CD4-positive, alpha-beta T cell (primary cell): ENCODE measurements at regions not wholly inside any gene's neighbourhood (a gene's known extent, or its start where the extent isn't known, plus 50 kb on each side); places are given as distances from the start of the nearest gene placed in this dataset.

Experiments used
- ATAC-seq: fragments of 200-7000 bp; cut with Tn5 transposase; one replicate; pipeline ENCODE4 v1.10.0; 2022; ENCODE audit warnings: mild to moderate bottlenecking; ENCODE audit not compliant: poor library complexity
- CTCF ChIA-PET: fragments of 350-600 bp; sonication (Branson Sonifier 250); formaldehyde crosslinking; loops from one replicate; lab custom pipeline; 2021; ENCODE audit warnings: antibody characterized with exemption, inconsistent platforms; lab: Charles Lee
- POLR2A ChIA-PET: fragments of 350-600 bp; sonication (Branson Sonifier 250); formaldehyde crosslinking; loops from one replicate; lab custom pipeline; 2021; ENCODE audit warnings: antibody characterized with exemption, inconsistent platforms; lab: Charles Lee
- DNase-seq, 14 experiments: peaks; one replicate each; pipeline ENCODE4 v3.0.0-alpha.2; 2013 to 2020; ENCODE audit warnings: mixed read lengths in 2 of 14
- H3K27ac ChIP-seq, 2 donors: one replicate each; pipeline versions ENCODE4 v1.5.1 to v1.7.0; 2013; ENCODE audit warnings: low read length in 2 of 2, low read depth in 1 of 2, mild to moderate bottlenecking in 1 of 2
- H3K27me3 ChIP-seq, 2 experiments: 1 replicate in 1 of 2; 2 replicates in 1 of 2; pipeline versions ENCODE4 v1.6.1 to v1.7.0; 2013; ENCODE audit warnings: low read length in 2 of 2, control low read depth in 1 of 2, mild to moderate bottlenecking in 1 of 2, moderate library complexity in 1 of 2; ENCODE audit not compliant: insufficient read depth in 2 of 2, control insufficient read depth in 1 of 2
- H3K36me3 ChIP-seq: one replicate; pipeline ENCODE4 v1.6.1; 2013; ENCODE audit warnings: low read length, control low read depth; ENCODE audit not compliant: insufficient read depth
- H3K4me1 ChIP-seq: one replicate; pipeline ENCODE4 v1.6.1; 2013; ENCODE audit warnings: low read length, control low read depth; ENCODE audit not compliant: insufficient read depth
- H3K4me3 ChIP-seq: one replicate; pipeline ENCODE4 v1.5.1; 2013; ENCODE audit warnings: mild to moderate bottlenecking, low read length, moderate library complexity
- H3K9me3 ChIP-seq, 2 experiments: 1 replicate in 1 of 2; 2 replicates in 1 of 2; pipeline versions ENCODE4 v1.6.1 to v1.7.0; 2013; ENCODE audit warnings: low read length in 2 of 2, mild to moderate bottlenecking in 2 of 2, control low read depth in 1 of 2, moderate library complexity in 1 of 2; ENCODE audit not compliant: control insufficient read depth in 1 of 2, insufficient read depth in 1 of 2
- H3K27ac Mint-ChIP-seq: one replicate; pipeline ENCODE4 v1.8.0; 2020; ENCODE audit warnings: mixed read lengths
- H3K27me3 Mint-ChIP-seq: one replicate; pipeline ENCODE4 v1.8.0; 2021; ENCODE audit warnings: mixed read lengths
- H3K36me3 Mint-ChIP-seq: one replicate; pipeline ENCODE4 v1.8.0; 2021; ENCODE audit warnings: low read depth, mixed read lengths
- H3K4me1 Mint-ChIP-seq: one replicate; pipeline ENCODE4 v1.8.0; 2021; ENCODE audit warnings: low read depth, mixed read lengths
- H3K4me3 Mint-ChIP-seq: one replicate; pipeline ENCODE4 v1.8.0; 2020; ENCODE audit warnings: mild to moderate bottlenecking, mixed read lengths
- H3K9me3 Mint-ChIP-seq: one replicate; pipeline ENCODE4 v1.8.0; 2020; ENCODE audit warnings: mixed read lengths
- CTCF ChIP-seq: fragments of 200-600 bp; IDR thresholded peaks from one replicate; pipeline ENCODE4 v1.8.0; 2022; ENCODE audit warnings: antibody characterized with exemption, mild to moderate bottlenecking
- intact Hi-C, 2 experiments: fragments of 100-400 bp; cut with DNase I in 1 of 2; cut with micrococcal nuclease in 1 of 2; formaldehyde crosslinking; loops; one replicate each; pipeline versions ENCODE4 v1.15.1 to v1.9.0; 2023 to 2025; cut with DNase I, micrococcal nuclease

GRCh38 chr6:139856562-139856961 is 482.1 kb upstream of the CITED2 start:
- Mint-ChIP-seq H3K4me3 (no peak overlapping the region), H3K36me3 (no peaks in the 10 kb centered on the region), H3K27me3 (no peaks in the 10 kb centered on the region), H3K27ac (no peak overlapping the region), H3K9me3 (no peaks in the 10 kb centered on the region), H3K4me1 (no peaks in the 10 kb centered on the region)
- H3K9me3 ChIP-seq: no peaks in the 10 kb centered on the region
- ChIA-PET POLR2A (no interaction called here), CTCF (interaction anchor here (1.0 kb wide), 1 partner anchor 8 kb away, joined by 3 read pairs; no protein-coding TSS in a partner anchor)
- H3K36me3 ChIP-seq: no peaks in the 10 kb centered on the region
- DNase-seq (no peak), ATAC-seq (no peak)
- no peaks in the 10 kb centered on the region for H3K27me3 ChIP-seq
- intact Hi-C loops: no loop called here
- no peak overlapping the region for H3K4me3 ChIP-seq
- no peak overlapping the region for H3K27ac ChIP-seq
- no peaks in the 10 kb centered on the region for H3K4me1 ChIP-seq
- no peak for TF ChIP-seq CTCF

GRCh38 chr6:139855671-139856311 is 481.3 kb upstream of the CITED2 start:
- H3K27ac ChIP-seq: no peak overlapping the region
- H3K9me3 Mint-ChIP-seq: no peaks in the 10 kb centered on the region
- DNase-seq (no peak), ATAC-seq (no peak)
- no peaks in the 10 kb centered on the region for H3K36me3 Mint-ChIP-seq
- H3K4me3 ChIP-seq: no peak overlapping the region
- TF ChIP-seq CTCF: no peak
- no peaks in the 10 kb centered on the region for H3K4me1 ChIP-seq
- no peaks in the 10 kb centered on the region for H3K27me3 ChIP-seq
- no peaks in the 10 kb centered on the region for H3K9me3 ChIP-seq
- no peak overlapping the region for H3K27ac Mint-ChIP-seq
- H3K36me3 ChIP-seq: no peaks in the 10 kb centered on the region
- H3K4me1 Mint-ChIP-seq: no peaks in the 10 kb centered on the region
- ChIA-PET CTCF (no interaction called here), POLR2A (no interaction called here)
- intact Hi-C loops: no loop called here
- H3K27me3 Mint-ChIP-seq: no peaks in the 10 kb centered on the region
- no peak overlapping the region for H3K4me3 Mint-ChIP-seq

- Mint-ChIP-seq H3K9me3 (no peaks in the 10 kb centered on the region), H3K27me3 (no peaks in the 10 kb centered on the region), H3K4me1 (no peaks in the 10 kb centered on the region), H3K4me3 (no peak overlapping the region), H3K36me3 (no peaks in the 10 kb centered on the region), H3K27ac (no peak overlapping the region)
- no peak for ATAC-seq
- H3K4me3 ChIP-seq: no peak overlapping the region
- no peak for TF ChIP-seq CTCF
- H3K9me3 ChIP-seq: no peaks in the 10 kb centered on the region
- H3K27me3 ChIP-seq: no peaks in the 10 kb centered on the region
- no peak for DNase-seq
- POLR2A ChIA-PET: interaction anchor here (0.8 kb wide), 1 partner anchor 322 kb away, joined by 3 read pairs; no protein-coding TSS in a partner anchor
- no peaks in the 10 kb centered on the region for H3K4me1 ChIP-seq
- no peaks in the 10 kb centered on the region for H3K36me3 ChIP-seq
- CTCF ChIA-PET: interaction anchor here (0.9 kb wide), 1 partner anchor 17 kb away, joined by 3 read pairs; no protein-coding TSS in a partner anchor
- no peak overlapping the region for H3K27ac ChIP-seq
- intact Hi-C loops: no loop called here
Measured at GRCh38 chr6:139853302-139853992, 479.0 kb upstream of the CITED2 start.
